T-cell (primary cell): ENCODE measurements at regions not wholly inside any gene's neighbourhood (a gene's known extent, or its start where the extent isn't known, plus 50 kb on each side); places are given as distances from the start of the nearest gene placed in this dataset.

ENCODE experiments used
- ATAC-seq, 4 experiments: fragments of 200-7000 bp in 3 of 4; fragments of 150-1000 bp in 1 of 4; cut with Tn5 transposase; replicated peaks in 1 of 4; 1 replicate in 3 of 4; 2 replicates in 1 of 4; pipeline ENCODE4 v1.10.0; 2021; ENCODE audit warnings: moderate library complexity in 3 of 4, mild to moderate bottlenecking in 2 of 4, moderate number of reproducible peaks in 1 of 4
- CTCF ChIA-PET, 2 donors: fragments of 300-600 bp; sonication (Branson Sonifier 250); formaldehyde crosslinking; loops; one replicate each; lab custom pipeline; 2022; ENCODE audit warnings: antibody characterized with exemption in 2 of 2; lab: Charles Lee
- POLR2A ChIA-PET, 2 donors: fragments of 300-600 bp; sonication (Branson Sonifier 250); formaldehyde crosslinking; loops; one replicate each; lab custom pipeline; 2022; ENCODE audit warnings: antibody characterized with exemption in 2 of 2; lab: Charles Lee
- DNase-seq, 35 experiments: peaks; one replicate each; pipeline versions ENCODE4 v3.0.0 to v3.0.0-alpha.2; 2013 to 2023
- H3K27ac ChIP-seq: one replicate; pipeline ENCODE4 v1.5.1; 2013; ENCODE audit warnings: low read length
- H3K27me3 ChIP-seq, 2 experiments: replicated peaks in 1 of 2; 1 replicate in 1 of 2; 2 replicates in 1 of 2; pipeline versions ENCODE4 v1.6.1 to v1.7.0; 2013; ENCODE audit warnings: low read length in 1 of 2, mixed read lengths in 1 of 2; ENCODE audit not compliant: control insufficient read depth in 2 of 2, insufficient read depth in 2 of 2; ENCODE audit errors: extremely low read depth in 1 of 2
- H3K36me3 ChIP-seq, 2 donors: 1 replicate in 1 of 2; 2 replicates in 1 of 2; pipeline versions ENCODE4 v1.6.1 to v1.7.0; 2013; ENCODE audit warnings: low read length in 1 of 2; ENCODE audit not compliant: control insufficient read depth in 2 of 2, insufficient read depth in 1 of 2; ENCODE audit errors: extremely low read depth in 1 of 2
- H3K4me1 ChIP-seq, 2 experiments: 1 replicate in 1 of 2; 2 replicates in 1 of 2; pipeline versions ENCODE4 v1.6.1 to v1.7.0; 2013; ENCODE audit warnings: low read length in 2 of 2, mixed read lengths in 1 of 2; ENCODE audit not compliant: insufficient read depth in 2 of 2, control insufficient read depth in 1 of 2; ENCODE audit errors: extremely low read depth in 1 of 2
- H3K4me3 ChIP-seq, 2 donors: 1 replicate in 1 of 2; 2 replicates in 1 of 2; pipeline versions ENCODE4 v1.5.1 to v1.7.0; 2013; ENCODE audit warnings: mild to moderate bottlenecking in 2 of 2, low read length in 1 of 2, moderate library complexity in 1 of 2; ENCODE audit not compliant: control insufficient read depth in 1 of 2; ENCODE audit errors: extremely low read depth in 1 of 2
- H3K9me3 ChIP-seq: 2 replicates; pipeline ENCODE4 v1.7.0; 2013
- H3K27ac Mint-ChIP-seq, 2 donors: one replicate each; pipeline ENCODE4 v1.8.0; 2020 to 2021; ENCODE audit warnings: mild to moderate bottlenecking in 2 of 2, mixed read lengths in 2 of 2
- H3K27me3 Mint-ChIP-seq, 2 donors: one replicate each; pipeline ENCODE4 v1.8.0; 2021 to 2022; ENCODE audit warnings: mixed read lengths in 2 of 2
- H3K36me3 Mint-ChIP-seq: one replicate; pipeline ENCODE4 v1.8.0; 2021; ENCODE audit warnings: mixed read lengths
- H3K4me1 Mint-ChIP-seq, 3 donors: one replicate each; pipeline ENCODE4 v1.8.0; 2020 to 2022; ENCODE audit warnings: mixed read lengths in 3 of 3, mild to moderate bottlenecking in 1 of 3
- H3K4me3 Mint-ChIP-seq, 3 donors: one replicate each; pipeline ENCODE4 v1.8.0; 2020 to 2022; ENCODE audit warnings: mild to moderate bottlenecking in 3 of 3, mixed read lengths in 3 of 3, moderate library complexity in 3 of 3
- H3K9me3 Mint-ChIP-seq, 3 donors: one replicate each; pipeline ENCODE4 v1.8.0; 2020 to 2022; ENCODE audit warnings: mixed read lengths in 3 of 3
- WGBS: methylation state at CpG from one replicate; pipeline ENCODE4 v1.1.5; 2013; ENCODE audit warnings: missing lambda C conversion rate; ENCODE audit not compliant: insufficient coverage; 5-methylcytosine and 5-hydroxymethylcytosine counted together

DNA sequence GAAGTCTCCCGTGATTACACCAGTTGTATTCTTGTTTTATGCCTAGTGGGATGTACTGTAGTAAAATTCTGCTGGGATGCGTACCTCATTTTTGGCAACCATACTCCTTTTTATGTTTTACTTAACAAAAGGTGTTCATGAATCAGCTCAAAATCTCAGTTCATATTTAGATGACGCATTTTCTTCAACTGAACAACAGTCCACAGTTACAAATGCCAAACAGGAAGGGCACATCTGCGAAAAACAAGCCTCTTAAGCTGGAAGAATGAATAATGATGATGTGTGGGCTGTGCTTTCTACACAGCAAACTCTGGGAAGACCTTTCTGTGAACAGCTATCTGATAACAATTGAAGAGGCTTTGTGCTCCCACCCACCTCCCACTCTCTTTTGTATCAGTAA is 68.4 kb upstream of the NRBF2 start:
- Histone ChIP-seq H3K4me1 (no peaks in the 10 kb centered on the region), H3K27me3 (peaks cover 0 to 4% of the 10 kb centered on the region in 2 experiments), H3K36me3 (no peaks in the 10 kb centered on the region), H3K9me3 (no peaks in the 10 kb centered on the region), H3K4me3 (no peak overlapping the region), H3K27ac (no peak overlapping the region)
- ChIA-PET POLR2A (no interaction called here), CTCF (interaction anchor here in 1 of 2 donors (1.2 kb wide), 1 partner anchor 18 kb away, joined by 4 read pairs; no protein-coding TSS in a partner anchor)
- Mint-ChIP-seq H3K9me3 (no peaks in the 10 kb centered on the region), H3K36me3 (no peaks in the 10 kb centered on the region), H3K27ac (no peak overlapping the region), H3K4me1 (peaks cover 4 to 7% (median 5%) of the 10 kb centered on the region in 3 donors), H3K4me3 (no peak overlapping the region), H3K27me3 (peaks cover 45 to 47% of the 10 kb centered on the region in 2 donors)
- no peak for ATAC-seq
- WGBS, result no CpG with 5 or more reads among the region's 4 CpGs
- no peak for DNase-seq

DNA sequence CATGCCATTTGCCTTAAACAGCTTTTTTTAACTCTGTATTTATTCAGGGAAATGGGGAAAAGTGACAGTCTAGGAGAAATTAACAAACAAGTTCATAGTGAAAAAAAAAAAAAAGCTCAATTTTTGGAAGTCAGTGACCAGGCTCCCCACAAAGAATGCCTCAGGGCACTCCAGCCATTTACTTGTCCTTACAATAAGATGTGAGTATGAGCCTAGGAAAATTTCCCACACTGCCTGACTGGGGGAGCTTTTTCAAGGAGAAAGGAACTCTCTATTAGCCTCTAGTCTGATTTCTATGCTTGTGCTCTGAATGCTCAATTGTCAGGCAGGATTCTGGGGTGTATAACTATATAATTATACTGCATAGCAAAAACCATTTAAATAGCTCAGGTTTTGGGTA is 74.9 kb upstream of the NRBF2 start:
- DNase-seq (no peak), ATAC-seq (no peak)
- no peaks in the 10 kb centered on the region for H3K9me3 ChIP-seq
- Mint-ChIP-seq H3K36me3 (no peaks in the 10 kb centered on the region), H3K27me3 (peaks cover 8 to 13% of the 10 kb centered on the region in 2 donors), H3K4me1 (no peaks in the 10 kb centered on the region), H3K4me3 (no peak overlapping the region), H3K9me3 (no peaks in the 10 kb centered on the region), H3K27ac (no peak overlapping the region)
- no peaks in the 10 kb centered on the region for H3K4me1 ChIP-seq
- no peak overlapping the region for H3K27ac ChIP-seq
- H3K27me3 ChIP-seq, result peaks cover 0 to 4% of the 10 kb centered on the region in 2 experiments
- ChIA-PET CTCF (interaction anchor here (0.6 to 0.8 kb wide), 3 partner anchors 67 to 373 kb away, joined by 3 read pairs; no protein-coding TSS in a partner anchor), POLR2A (interaction anchor here in 1 of 2 donors (0.6 kb wide), 2 partner anchors 300 to 723 kb away, joined by 4 read pairs; no protein-coding TSS in a partner anchor)
- no peak overlapping the region for H3K4me3 ChIP-seq
- no peaks in the 10 kb centered on the region for H3K36me3 ChIP-seq

DNA sequence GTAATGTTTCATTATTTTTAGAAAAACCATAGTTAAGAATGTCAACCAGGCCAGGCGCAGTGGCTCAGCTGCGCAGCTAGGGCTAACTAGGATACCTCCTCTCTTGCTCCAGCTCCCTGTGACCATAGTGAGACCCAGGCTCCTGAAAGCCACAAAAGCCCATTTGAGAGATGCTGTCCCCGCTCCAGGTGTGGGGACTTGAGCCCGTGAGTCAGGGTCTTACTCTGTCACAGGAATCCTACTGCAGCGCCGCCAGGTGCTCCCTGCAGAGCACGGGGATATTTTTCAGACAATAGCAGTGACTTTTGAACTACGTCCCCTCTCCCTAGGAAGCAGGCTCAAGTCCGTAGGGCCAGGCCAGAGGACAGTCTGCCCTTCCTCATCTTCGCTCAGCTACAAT is 75.6 kb upstream of the NRBF2 start:
- H3K27ac Mint-ChIP-seq, result no peak overlapping the region
- peaks cover 0 to 4% of the 10 kb centered on the region in 2 experiments for H3K27me3 ChIP-seq
- ATAC-seq, result no peak
- H3K4me3 ChIP-seq, result no peak overlapping the region
- no peak for DNase-seq
- H3K4me1 Mint-ChIP-seq, result no peaks in the 10 kb centered on the region
- no peaks in the 10 kb centered on the region for H3K4me1 ChIP-seq
- CTCF ChIA-PET, result no interaction called here
- H3K36me3 ChIP-seq, result no peaks in the 10 kb centered on the region
- H3K4me3 Mint-ChIP-seq, result no peak overlapping the region
- H3K9me3 Mint-ChIP-seq, result no peaks in the 10 kb centered on the region
- WGBS, result 93% methylated on average over 7 of the region's 10 CpGs
- POLR2A ChIA-PET, result no interaction called here
- peaks cover 4 to 11% of the 10 kb centered on the region in 2 donors for H3K27me3 Mint-ChIP-seq
- H3K36me3 Mint-ChIP-seq, result no peaks in the 10 kb centered on the region
- no peak overlapping the region for H3K27ac ChIP-seq
- no peaks in the 10 kb centered on the region for H3K9me3 ChIP-seq

DNA sequence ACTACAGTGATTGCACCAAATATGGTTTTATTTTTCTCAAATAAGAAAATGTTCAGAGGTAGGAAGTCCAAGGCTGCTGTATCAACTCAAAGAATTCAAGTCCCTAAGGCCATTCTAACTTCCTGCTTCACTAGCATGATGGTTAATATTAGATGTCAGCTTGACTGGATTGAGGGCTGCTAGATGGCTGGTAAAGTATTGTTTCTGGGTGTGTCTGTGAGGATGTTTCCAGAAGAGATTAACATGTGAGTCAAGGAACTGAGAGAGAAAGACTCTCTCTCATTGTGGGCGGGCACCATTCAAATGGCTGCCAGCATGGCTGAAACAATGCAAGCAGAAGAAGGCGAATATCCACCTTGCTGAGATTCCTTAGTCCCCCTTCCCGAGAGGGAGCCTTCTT is 77.4 kb upstream of the NRBF2 start:
- no peak for DNase-seq
- ChIA-PET CTCF (no interaction called here), POLR2A (no interaction called here)
- no peaks in the 10 kb centered on the region for H3K36me3 ChIP-seq
- no peak overlapping the region for H3K4me3 ChIP-seq
- H3K9me3 ChIP-seq, result no peaks in the 10 kb centered on the region
- H3K4me3 Mint-ChIP-seq, result no peak overlapping the region
- H3K4me1 ChIP-seq, result no peaks in the 10 kb centered on the region
- WGBS, result 85% methylated on average over 3 of the region's 3 CpGs
- no peak for ATAC-seq
- no peaks in the 10 kb centered on the region for H3K9me3 Mint-ChIP-seq
- no peak overlapping the region for H3K27ac ChIP-seq
- peaks cover 0 to 9% of the 10 kb centered on the region in 2 experiments for H3K27me3 ChIP-seq
- H3K27ac Mint-ChIP-seq, result no peak overlapping the region
- no peaks in the 10 kb centered on the region for H3K36me3 Mint-ChIP-seq
- H3K27me3 Mint-ChIP-seq, result peaks cover 5 to 7% of the 10 kb centered on the region in 2 donors
- no peaks in the 10 kb centered on the region for H3K4me1 Mint-ChIP-seq

DNA sequence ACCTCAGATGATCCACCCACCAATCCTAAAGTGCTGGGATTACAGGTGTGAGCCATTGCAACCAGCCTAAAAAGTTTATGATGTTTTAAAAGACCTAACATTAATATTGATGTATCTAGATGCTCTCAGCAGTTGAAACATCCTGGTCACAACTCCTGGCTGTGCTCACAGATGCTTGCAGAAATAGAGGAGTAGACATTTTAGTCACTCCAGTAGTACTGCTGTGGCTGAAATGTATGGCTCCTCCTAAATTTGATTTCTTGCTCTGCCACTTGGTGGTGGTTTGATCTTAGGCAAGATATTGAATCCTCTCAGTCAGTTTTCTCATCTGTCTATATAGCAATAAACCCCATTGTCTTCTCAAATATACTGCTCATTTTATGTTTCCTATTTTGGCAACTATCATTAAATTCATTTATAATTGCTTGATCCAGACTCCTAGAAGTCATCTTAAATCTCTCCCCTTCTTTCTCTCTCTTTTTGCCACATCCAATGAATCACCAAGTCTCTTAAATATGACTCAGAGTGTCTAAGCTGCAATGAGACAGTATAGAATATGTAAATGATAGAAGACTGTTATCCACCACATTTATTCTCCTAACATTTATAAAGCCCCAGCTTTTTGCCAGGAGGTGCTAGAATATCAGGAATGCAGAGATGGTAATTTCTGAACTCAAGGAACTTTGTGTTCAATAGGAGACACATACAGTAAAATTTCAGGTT is 78.1 kb upstream of the NRBF2 start:
- no peak for ATAC-seq
- CTCF ChIA-PET, result no interaction called here
- Mint-ChIP-seq H3K4me1 (no peaks in the 10 kb centered on the region), H3K9me3 (no peaks in the 10 kb centered on the region), H3K4me3 (no peak overlapping the region), H3K27me3 (peaks cover 8 to 13% of the 10 kb centered on the region in 2 donors), H3K36me3 (no peaks in the 10 kb centered on the region), H3K27ac (no peak overlapping the region)
- no peaks in the 10 kb centered on the region for H3K4me1 ChIP-seq
- no peak overlapping the region for H3K4me3 ChIP-seq
- peaks cover 0 to 13% of the 10 kb centered on the region in 2 experiments for H3K27me3 ChIP-seq
- H3K9me3 ChIP-seq, result no peaks in the 10 kb centered on the region
- POLR2A ChIA-PET, result no interaction called here
- no peak for DNase-seq
- H3K27ac ChIP-seq, result no peak overlapping the region
- H3K36me3 ChIP-seq, result no peaks in the 10 kb centered on the region

DNA sequence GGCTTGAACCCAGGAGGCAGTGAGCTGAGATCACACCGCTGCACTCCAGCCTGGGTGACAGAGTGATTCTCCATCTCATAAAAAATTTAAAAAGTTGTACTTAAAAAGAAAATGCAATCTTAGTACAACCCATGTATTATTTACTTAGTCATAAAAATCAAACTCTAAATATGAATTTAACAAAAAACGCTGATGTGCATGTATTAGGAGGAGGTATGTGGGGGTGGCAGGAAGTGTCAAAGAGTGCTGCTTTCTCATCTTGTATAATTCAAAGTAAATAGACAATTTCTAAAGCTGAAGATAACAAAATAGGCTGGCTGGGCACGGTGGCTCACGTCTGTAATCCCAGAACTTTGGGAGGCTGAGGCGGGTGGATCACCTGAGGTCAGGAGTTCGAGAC is 81.0 kb upstream of the NRBF2 start:
- WGBS, result no CpG with 5 or more reads among the region's 6 CpGs

More for the DNA sequence above, 81.0 kb upstream of the NRBF2 start:
- ChIA-PET POLR2A (no interaction called here), CTCF (no interaction called here)
- Mint-ChIP-seq H3K36me3 (no peaks in the 10 kb centered on the region), H3K27me3 (peaks cover 15 to 22% of the 10 kb centered on the region in 2 donors), H3K9me3 (no peaks in the 10 kb centered on the region), H3K4me3 (no peak overlapping the region), H3K4me1 (no peaks in the 10 kb centered on the region), H3K27ac (no peak overlapping the region)
- no peaks in the 10 kb centered on the region for H3K36me3 ChIP-seq
- H3K27me3 ChIP-seq, result peaks cover 0 to 9% of the 10 kb centered on the region in 2 experiments
- DNase-seq (no peak), ATAC-seq (no peak)
- H3K27ac ChIP-seq, result no peak overlapping the region
- no peak overlapping the region for H3K4me3 ChIP-seq
- no peaks in the 10 kb centered on the region for H3K4me1 ChIP-seq
- H3K9me3 ChIP-seq, result no peaks in the 10 kb centered on the region
